Fibroblast of mammary gland (primary cell): ENCODE measurements at regions not wholly inside any gene's neighbourhood (a gene's known extent, or its start where the extent isn't known, plus 50 kb on each side); places are given as distances from the start of the nearest gene placed in this dataset.
"Not testable (repeated sequence)": the region's sequence is repeated elsewhere in the genome, so short reads cannot be mapped to it uniquely, and the experiment has no call there.

ENCODE experiments used
- DNase-seq: peaks from one replicate; pipeline ENCODE4 v3.0.0-alpha.2; 2010; ENCODE audit warnings: low read depth
- H3K4me3 ChIP-seq: 2 replicates; pipeline ENCODE4 v1.5.1; 2011; ENCODE audit warnings: low read depth, mild to moderate bottlenecking, low read length, moderate library complexity; ENCODE audit not compliant: control insufficient read depth
- CTCF ChIP-seq: conservative IDR thresholded peaks from 2 replicates; pipeline ENCODE4 v1.5.1; 2011; ENCODE audit warnings: low read depth, low read length, inconsistent platforms; ENCODE audit not compliant: control insufficient read depth, insufficient read depth

GRCh38 chr3:73143401-73143800 is 81.9 kb downstream of the EBLN2 start:
- TF ChIP-seq CTCF = no peak
- no peak for DNase-seq
- no peak overlapping the region for H3K4me3 ChIP-seq

GRCh38 chr3:73143821-73144237 is 82.4 kb downstream of the EBLN2 start:
- TF ChIP-seq CTCF = no peak
- no peak overlapping the region for H3K4me3 ChIP-seq
- peak; percentile 30 for DNase-seq

GRCh38 chr3:73144276-73144675 is 82.8 kb downstream of the EBLN2 start:
- DNase-seq = peak; percentile 7
- no peak overlapping the region for H3K4me3 ChIP-seq

GRCh38 chr3:73144828-73145227 is 83.4 kb downstream of the EBLN2 start:
- no peak for TF ChIP-seq CTCF
- DNase-seq = no peak
- no peak overlapping the region for H3K4me3 ChIP-seq

More at GRCh38 chr3:73144276-73144675, 82.8 kb downstream of the EBLN2 start:
- TF ChIP-seq CTCF = no peak

GRCh38 chr3:73147479-73147878 is 86.0 kb downstream of the EBLN2 start:
- H3K4me3 ChIP-seq, DNase-seq: not testable (repeated sequence)

- DNase-seq = no peak
- H3K4me3 ChIP-seq = no peak overlapping the region
- no peak for TF ChIP-seq CTCF
These were observed 86.7 kb downstream of the EBLN2 start for GRCh38 chr3:73148206-73148605.

- no peak for TF ChIP-seq CTCF
- DNase-seq = no peak
- H3K4me3 ChIP-seq = no peak overlapping the region
These were observed 87.2 kb downstream of the EBLN2 start for GRCh38 chr3:73148682-73149081.
